ENCODE measurements at regions not wholly inside any gene's neighbourhood (a gene's known extent, or its start where the extent isn't known, plus 50 kb on each side); places are given as distances from the start of the nearest gene placed in this dataset.

DNA sequence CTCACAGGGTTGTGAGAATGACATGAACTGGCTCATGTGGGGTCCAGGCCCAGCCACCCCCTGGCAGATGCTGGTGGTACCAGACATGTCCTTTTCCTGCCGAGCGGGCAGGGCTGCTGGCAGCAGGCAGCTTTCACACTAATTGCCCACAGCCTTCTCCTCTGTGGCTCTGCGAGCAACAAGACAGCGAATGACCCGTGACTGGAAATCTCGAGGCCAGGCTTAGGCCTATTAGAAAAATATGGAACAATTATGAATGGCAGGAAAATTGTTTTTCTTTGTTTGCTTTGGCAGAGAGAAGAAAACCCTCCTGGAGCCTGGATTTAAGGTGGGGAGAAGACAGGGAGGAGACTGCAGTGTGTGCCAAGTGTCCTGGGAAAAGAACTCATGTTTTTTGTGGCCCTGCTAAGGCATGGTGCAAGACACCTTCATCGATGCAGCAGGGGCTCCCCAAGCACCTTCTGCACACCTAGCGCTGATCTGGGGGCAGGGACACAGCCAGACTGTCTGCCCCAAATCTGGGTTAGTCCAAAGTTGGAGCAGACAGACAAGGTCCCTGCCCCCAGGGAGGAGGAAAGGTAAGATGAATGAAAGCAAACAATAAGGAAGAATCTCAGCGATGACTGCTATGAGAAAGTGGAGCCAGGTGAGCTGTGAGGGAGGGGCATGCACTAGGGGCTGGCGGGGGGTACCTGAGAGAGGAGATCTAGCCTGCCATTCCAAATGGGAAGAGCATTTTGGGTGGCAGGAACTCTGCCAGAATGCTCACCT, 193.8 kb upstream of the TLE3 start:
- TF ChIP-seq, protein P1, sequence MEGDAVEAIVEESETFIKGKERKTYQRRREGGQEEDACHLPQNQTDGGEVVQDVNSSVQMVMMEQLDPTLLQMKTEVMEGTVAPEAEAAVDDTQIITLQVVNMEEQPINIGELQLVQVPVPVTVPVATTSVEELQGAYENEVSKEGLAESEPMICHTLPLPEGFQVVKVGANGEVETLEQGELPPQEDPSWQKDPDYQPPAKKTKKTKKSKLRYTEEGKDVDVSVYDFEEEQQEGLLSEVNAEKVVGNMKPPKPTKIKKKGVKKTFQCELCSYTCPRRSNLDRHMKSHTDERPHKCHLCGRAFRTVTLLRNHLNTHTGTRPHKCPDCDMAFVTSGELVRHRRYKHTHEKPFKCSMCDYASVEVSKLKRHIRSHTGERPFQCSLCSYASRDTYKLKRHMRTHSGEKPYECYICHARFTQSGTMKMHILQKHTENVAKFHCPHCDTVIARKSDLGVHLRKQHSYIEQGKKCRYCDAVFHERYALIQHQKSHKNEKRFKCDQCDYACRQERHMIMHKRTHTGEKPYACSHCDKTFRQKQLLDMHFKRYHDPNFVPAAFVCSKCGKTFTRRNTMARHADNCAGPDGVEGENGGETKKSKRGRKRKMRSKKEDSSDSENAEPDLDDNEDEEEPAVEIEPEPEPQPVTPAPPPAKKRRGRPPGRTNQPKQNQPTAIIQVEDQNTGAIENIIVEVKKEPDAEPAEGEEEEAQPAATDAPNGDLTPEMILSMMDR (conservative IDR thresholded peaks at IDR 0.05; ENCODE audit: low read depth, low read length): no peak
- TF ChIP-seq EZH2 (IDR thresholded peaks at IDR 0.05; ENCODE audit: borderline replicate concordance, low read depth, low read length, poor library complexity, severe bottlenecking): no peak

Measured in A673 (cell line).